Ectodermal cell (in vitro differentiated cells): ENCODE measurements at regions not wholly inside any gene's neighbourhood (a gene's known extent, or its start where the extent isn't known, plus 50 kb on each side); places are given as distances from the start of the nearest gene placed in this dataset.

Source experiments
- H3K27ac ChIP-seq: 2 replicates; pipeline ENCODE4 v1.7.0; 2013; ENCODE audit warnings: mild to moderate bottlenecking, low read depth, low read length; ENCODE audit not compliant: insufficient read depth, poor library complexity, severe bottlenecking
- H3K27me3 ChIP-seq: 2 replicates; pipeline ENCODE4 v1.7.0; 2013; ENCODE audit warnings: mild to moderate bottlenecking, low read length; ENCODE audit not compliant: insufficient read depth, control insufficient read depth, poor library complexity, severe bottlenecking
- H3K36me3 ChIP-seq: one replicate; pipeline ENCODE4 v1.7.0; 2013; ENCODE audit warnings: low read length; ENCODE audit not compliant: control insufficient read depth, insufficient read depth
- H3K4me1 ChIP-seq: one replicate; pipeline ENCODE4 v1.7.0; 2013; ENCODE audit warnings: low read length; ENCODE audit not compliant: control insufficient read depth, insufficient read depth
- H3K4me3 ChIP-seq: 2 replicates; pipeline ENCODE4 v1.7.0; 2013; ENCODE audit warnings: low read depth, low read length, control low read depth; ENCODE audit not compliant: insufficient read depth
- H3K9me3 ChIP-seq: 2 replicates; pipeline ENCODE4 v1.7.0; 2013; ENCODE audit warnings: mild to moderate bottlenecking, low read length, moderate library complexity; ENCODE audit not compliant: control insufficient read depth
- WGBS, 2 experiments: methylation state at CpG; one replicate each; pipeline ENCODE4 v1.1.7; 2013; ENCODE audit warnings: missing lambda C conversion rate in 2 of 2; 5-methylcytosine and 5-hydroxymethylcytosine counted together

DNA sequence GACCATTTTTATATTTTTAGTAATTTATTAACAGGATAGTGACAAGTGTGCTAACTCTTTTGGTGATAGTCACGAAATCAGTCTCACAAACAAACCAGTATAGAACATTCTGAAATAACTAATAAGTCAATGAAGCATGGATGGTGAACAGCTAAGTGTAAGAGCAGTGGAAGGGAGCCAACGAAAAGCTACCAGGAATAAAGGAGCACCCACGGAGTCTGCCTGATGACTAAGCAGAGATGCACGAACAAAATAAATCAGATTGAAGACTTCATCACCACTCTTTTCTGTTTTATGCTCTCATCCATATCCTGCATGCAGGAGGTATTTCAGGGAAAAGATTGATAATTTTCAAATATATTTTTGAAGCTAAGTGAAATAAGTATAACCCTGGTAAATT lies 891.1 kb upstream of the HS3ST1 start:
- H3K4me1 ChIP-seq, result no peaks in the 10 kb centered on the region
- H3K36me3 ChIP-seq, result no peaks in the 10 kb centered on the region
- H3K27me3 ChIP-seq, result no peaks in the 10 kb centered on the region
- no peaks in the 10 kb centered on the region for H3K9me3 ChIP-seq
- 90% methylated on average over 3 to 4 of the region's 4 CpGs for WGBS, 2 experiments
- no peak overlapping the region for H3K4me3 ChIP-seq
- H3K27ac ChIP-seq, result no peak overlapping the region

DNA sequence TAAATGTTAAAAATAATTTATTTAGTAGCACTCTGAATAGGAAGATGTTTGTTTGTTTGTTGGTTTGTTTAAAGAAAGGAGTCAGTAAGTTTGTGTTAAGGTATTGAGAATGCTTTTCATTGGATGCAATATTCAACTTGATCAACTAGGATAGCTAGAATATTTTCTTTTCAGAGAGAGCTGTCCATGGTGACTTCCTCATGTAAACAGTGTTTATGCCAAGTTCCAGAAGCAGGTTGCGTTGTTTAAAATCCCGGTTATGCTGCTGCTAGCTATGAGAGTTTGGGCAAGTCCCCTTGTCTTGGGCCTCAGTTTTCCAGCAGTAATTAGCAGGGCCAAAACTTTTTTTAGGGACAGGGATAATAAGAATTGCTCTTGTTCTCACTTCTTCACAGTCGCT lies 876.2 kb upstream of the HS3ST1 start:
- H3K4me1 ChIP-seq, result no peaks in the 10 kb centered on the region
- H3K4me3 ChIP-seq, result no peak overlapping the region
- H3K36me3 ChIP-seq, result no peaks in the 10 kb centered on the region
- no peaks in the 10 kb centered on the region for H3K27me3 ChIP-seq
- no peak overlapping the region for H3K27ac ChIP-seq
- no peaks in the 10 kb centered on the region for H3K9me3 ChIP-seq
- 95 to 96% methylated on average over 3 of the region's 3 CpGs for WGBS, 2 experiments

DNA sequence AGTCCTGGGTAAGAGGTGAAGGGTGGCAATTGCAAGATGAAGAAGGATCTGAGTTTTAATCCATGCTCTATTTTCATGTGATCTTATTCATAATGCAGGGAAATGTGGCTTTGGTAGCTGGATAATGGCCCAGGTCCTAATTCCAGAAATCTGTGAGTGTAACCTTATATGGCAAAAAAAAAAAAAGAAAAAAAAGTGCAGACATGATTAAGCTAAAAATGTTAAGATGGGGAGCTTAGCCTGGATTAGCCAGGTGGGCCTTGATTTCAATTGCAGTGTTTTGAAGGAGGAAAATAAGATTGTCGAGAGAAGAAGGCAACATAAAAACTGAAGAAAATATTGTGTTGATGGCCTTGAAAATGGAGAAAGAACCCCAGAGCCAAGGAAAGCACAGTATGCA lies 867.7 kb upstream of the HS3ST1 start:
- Histone ChIP-seq H3K27me3 (no peaks in the 10 kb centered on the region), H3K9me3 (no peaks in the 10 kb centered on the region), H3K4me3 (no peak overlapping the region), H3K36me3 (no peaks in the 10 kb centered on the region), H3K27ac (no peak overlapping the region), H3K4me1 (no peaks in the 10 kb centered on the region)
- 94 to 100% methylated on average over 1 of the region's 1 CpG for WGBS, 2 experiments

DNA sequence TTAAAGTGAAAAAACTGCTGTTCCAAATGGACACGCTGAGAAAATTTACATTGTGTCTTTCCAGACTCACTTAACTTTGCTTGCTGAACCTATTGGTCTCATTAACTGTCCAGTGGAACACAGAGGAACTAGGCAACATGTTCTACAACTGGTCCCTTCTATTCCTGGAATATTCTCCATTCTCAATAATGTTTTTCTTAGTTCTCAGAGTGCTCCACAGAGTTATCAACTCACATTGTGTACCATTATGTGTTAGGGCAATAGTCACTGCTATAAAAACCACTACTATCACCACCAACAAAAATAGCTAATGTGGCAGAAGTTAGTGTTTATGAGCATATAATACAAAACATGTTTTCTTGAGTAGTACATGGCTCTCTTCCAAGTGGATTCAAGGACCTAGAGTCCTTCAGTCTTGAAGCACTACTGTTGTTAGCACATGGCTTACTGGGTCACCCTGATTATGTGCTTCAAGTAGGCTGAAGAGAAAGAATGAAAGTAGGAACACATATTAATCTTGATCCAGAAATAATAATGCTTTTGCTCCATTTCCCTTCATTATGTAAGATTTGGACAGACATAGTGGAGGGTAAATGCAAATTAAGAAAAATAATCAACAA lies 865.3 kb upstream of the HS3ST1 start:
- Histone ChIP-seq H3K4me1 (no peaks in the 10 kb centered on the region), H3K27me3 (no peaks in the 10 kb centered on the region), H3K36me3 (no peaks in the 10 kb centered on the region), H3K4me3 (no peak overlapping the region), H3K27ac (no peak overlapping the region), H3K9me3 (no peaks in the 10 kb centered on the region)
- 98 to 100% methylated on average over 1 of the region's 1 CpG for WGBS, 2 experiments

DNA sequence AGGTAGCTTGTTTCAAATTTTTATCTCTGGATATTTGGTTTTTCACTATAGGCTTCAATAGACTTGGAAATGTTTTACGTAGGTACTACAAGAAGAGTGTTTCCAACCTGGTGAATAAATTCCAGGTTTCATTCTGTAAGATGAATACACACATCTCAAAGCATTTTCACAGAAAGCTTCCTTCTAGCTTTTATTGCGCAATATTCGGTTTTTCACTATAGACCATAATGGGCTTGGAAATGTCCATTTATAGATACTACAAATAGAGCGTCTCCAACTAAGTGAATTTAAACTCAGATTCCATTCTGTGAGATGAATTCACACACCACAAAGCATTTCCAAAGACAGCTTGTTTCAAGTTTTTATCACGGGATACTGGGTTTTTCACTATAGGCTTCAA lies 857.7 kb upstream of the HS3ST1 start:
- Histone ChIP-seq H3K36me3 (no peaks in the 10 kb centered on the region), H3K9me3 (no peaks in the 10 kb centered on the region), H3K27me3 (no peaks in the 10 kb centered on the region), H3K4me1 (no peaks in the 10 kb centered on the region), H3K27ac (no peak overlapping the region), H3K4me3 (no peak overlapping the region)
- WGBS, 2 experiments, result 96 to 97% methylated on average over 5 of the region's 5 CpGs

DNA sequence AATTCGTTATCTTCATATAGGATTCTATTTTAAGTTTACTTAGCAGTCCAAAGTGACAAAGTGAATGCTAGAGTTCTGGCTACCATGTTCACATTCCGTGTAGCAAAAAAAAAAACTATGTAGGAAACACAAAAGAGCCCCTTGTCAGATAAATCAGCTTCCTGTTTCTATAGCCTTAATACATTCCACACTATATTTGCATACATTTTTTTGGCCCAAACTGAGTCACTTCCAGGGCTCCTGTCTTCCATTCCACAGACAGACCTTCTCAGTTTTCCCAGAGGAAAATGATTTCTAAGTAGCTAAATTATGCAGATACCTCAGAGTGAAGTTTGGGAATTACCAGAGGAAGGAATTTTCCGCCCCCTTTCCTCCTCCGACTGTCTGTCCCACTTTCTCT lies 841.9 kb upstream of the HS3ST1 start:
- Histone ChIP-seq H3K9me3 (no peaks in the 10 kb centered on the region), H3K27ac (no peak overlapping the region), H3K4me3 (no peak overlapping the region), H3K4me1 (no peaks in the 10 kb centered on the region), H3K36me3 (no peaks in the 10 kb centered on the region), H3K27me3 (no peaks in the 10 kb centered on the region)
- WGBS, 2 experiments, result 85 to 86% methylated on average over 3 to 4 of the region's 4 CpGs

DNA sequence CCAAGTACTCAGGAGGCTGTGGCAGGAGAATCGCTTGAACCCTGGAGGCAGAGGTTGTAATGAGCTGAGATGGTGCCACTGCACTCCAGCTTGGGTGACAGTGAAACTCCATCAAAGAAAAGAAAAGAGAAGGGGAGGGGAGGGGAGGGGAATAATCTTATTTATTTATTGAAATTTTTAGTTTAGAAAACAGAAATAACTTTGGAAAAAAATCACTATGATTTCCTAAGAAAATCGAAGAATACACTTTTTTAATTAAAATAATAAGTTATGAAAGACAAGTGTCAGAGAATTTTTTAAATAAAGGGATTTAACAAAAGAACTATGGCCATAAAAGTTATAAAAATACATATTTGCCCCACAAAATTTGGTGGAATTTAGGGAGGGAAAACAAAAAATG lies 836.9 kb upstream of the HS3ST1 start:
- Histone ChIP-seq H3K4me3 (no peak overlapping the region), H3K27me3 (no peaks in the 10 kb centered on the region), H3K9me3 (no peaks in the 10 kb centered on the region), H3K36me3 (no peaks in the 10 kb centered on the region), H3K27ac (no peak overlapping the region), H3K4me1 (no peaks in the 10 kb centered on the region)
- 88 to 100% methylated on average over 1 of the region's 2 CpGs for WGBS, 2 experiments

DNA sequence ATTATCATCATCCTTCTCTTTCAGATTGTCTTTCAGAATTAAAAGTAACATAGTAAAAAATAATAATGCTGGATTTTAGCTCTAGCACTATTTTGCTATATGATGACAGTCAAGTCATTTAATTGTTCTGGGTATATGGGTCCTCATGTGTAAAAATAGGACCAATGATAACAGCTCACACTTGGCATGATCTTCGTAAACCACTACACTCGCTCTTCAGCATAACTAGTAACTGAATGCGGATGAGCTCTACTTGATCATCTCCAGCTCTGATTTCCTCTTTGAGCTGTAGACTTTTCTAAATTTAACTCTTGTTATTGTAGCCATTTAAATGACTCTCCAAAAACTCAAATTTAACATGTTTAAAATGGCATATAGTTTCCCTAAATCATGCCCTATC lies 831.8 kb upstream of the HS3ST1 start:
- WGBS, 2 experiments, result 90 to 98% methylated on average over 3 of the region's 3 CpGs
- Histone ChIP-seq H3K9me3 (no peaks in the 10 kb centered on the region), H3K36me3 (no peaks in the 10 kb centered on the region), H3K27me3 (no peaks in the 10 kb centered on the region), H3K4me1 (no peaks in the 10 kb centered on the region), H3K4me3 (no peak overlapping the region), H3K27ac (no peak overlapping the region)

DNA sequence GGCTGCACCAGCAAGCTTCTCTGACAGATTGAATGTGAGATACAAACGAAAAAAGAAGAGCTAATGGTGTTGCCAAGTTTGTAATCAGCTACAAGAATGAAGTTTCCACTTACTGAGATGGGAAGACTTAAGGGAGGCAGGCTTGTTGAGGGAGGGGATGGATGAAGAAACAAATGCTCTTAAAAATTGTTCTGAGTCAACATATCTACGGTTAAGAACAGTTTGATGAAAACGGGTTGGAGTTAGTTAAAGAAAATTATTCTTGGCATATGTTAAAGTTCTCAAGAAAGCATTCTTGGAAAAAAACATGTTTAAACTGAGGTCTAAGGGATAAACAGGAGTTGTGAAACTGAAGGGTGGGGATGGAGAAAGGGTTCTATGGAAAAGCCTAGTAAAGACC lies 816.3 kb upstream of the HS3ST1 start:
- Histone ChIP-seq H3K9me3 (no peaks in the 10 kb centered on the region), H3K27me3 (no peaks in the 10 kb centered on the region), H3K4me1 (no peaks in the 10 kb centered on the region), H3K27ac (no peak overlapping the region), H3K36me3 (no peaks in the 10 kb centered on the region), H3K4me3 (no peak overlapping the region)
- 78 to 81% methylated on average over 3 of the region's 3 CpGs for WGBS, 2 experiments

DNA sequence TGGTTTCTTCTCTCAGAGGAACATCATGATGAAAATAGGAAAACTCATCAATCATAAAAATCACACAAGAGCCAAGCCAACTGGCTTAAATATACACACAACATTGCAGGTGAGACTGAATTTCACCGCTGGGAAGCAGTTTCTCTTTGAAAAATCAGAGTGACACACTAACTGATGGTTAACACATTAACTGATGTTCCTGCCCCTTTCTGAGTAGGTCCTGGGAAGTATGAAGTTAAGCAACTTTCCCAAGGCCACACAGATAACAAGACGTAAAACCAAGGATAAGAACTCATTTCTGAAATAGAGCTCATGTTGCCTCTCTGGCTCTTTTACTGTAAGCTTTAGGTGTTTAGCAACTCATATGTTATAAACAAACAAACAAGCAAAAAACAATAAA lies 813.7 kb upstream of the HS3ST1 start:
- no peaks in the 10 kb centered on the region for H3K4me1 ChIP-seq
- 88 to 94% methylated on average over 2 of the region's 2 CpGs for whole genome bisulfite sequencing, 2 experiments
- H3K27ac ChIP-seq, result no peak overlapping the region
- no peaks in the 10 kb centered on the region for H3K27me3 ChIP-seq
- no peak overlapping the region for H3K4me3 ChIP-seq
- no peaks in the 10 kb centered on the region for H3K9me3 ChIP-seq
- H3K36me3 ChIP-seq, result no peaks in the 10 kb centered on the region
